CD4-positive, alpha-beta T cell treated with Interleukin-4 for 1 hour (primary cell): ENCODE measurements at regions not wholly inside any gene's neighbourhood (a gene's known extent, or its start where the extent isn't known, plus 50 kb on each side); places are given as distances from the start of the nearest gene placed in this dataset.

Source experiments
- DNase-seq, 2 donors: peaks; one replicate each; pipeline ENCODE4 v3.0.0-alpha.2; 2020 to 2022

DNA sequence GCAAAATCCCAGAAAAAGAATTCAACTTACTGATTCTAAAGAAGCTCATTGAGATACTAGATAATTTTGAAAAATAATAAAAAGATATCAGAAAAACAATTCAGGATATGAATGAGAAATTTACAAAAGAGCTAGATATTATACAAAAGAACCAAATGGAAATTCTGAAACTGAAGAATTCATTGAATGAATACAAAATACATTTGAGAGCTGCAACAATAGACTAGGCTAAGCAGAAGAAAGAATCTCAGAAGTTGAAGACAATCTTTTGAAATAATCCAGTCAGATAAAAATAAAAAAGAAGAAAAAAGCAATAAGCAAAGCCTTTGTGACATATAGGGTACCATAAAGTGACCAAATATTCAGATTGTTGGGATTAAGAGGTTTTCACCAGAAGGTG, 206.0 kb downstream of the CD109 start:
- no peak for DNase-seq

DNA sequence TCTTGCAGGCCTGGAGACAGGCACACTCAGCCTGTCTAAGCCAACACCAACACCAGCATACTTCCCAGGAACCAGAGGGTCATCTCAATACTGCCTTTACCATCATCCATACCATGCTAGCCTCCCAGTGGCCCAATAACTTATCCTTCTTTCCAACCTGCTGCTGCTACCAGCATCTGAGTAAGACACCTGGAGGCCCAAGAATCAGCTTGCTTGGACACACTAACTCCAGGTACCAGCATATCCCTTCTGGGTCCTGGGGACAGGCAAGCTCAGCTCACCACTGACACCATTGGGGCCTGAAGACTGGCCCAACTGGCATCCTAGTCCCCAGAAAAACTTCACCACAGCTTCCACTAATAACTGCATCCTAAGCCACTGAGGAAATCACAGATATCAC, 205.3 kb downstream of the CD109 start:
- no peak for DNase-seq

DNA sequence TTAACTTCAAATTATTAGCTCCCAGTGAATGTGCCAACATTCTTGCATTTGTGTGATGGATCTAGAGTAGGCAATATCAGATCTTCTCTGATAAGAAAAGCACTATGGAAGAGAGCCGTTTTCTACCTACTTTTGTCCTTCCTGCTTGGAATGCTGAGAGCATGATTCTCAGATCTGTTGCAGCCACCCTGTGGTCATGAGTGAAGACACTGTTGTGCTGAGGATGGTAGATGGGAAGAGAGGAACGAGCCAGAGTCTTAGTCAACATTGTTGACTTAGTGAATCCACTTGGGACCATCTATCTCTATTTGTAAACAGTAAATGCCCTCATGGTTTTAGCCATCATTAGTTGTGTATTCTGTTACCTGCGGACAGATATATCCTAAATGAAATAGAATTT, 202.6 kb downstream of the CD109 start:
- no peak for DNase-seq

DNA sequence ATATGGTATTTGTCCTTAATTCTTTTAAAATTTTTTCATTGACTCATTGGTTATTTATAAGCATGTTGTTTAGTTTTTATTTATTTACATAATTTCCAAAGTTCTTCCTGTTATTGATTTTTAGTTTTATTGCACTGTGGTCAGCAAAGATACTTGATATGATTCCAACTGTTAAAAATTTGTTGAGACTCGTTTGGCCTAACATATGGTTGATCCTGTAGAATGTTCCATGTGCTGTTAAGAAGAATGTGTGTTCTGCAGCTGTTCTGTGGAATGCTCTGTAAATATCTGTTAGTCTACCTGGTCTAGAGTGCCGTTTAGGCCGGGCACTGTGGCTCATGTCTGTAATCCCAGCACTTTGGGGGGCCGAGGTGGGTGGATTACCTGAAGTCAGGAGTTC, 197.7 kb downstream of the CD109 start:
- DNase-seq: no peak

DNA sequence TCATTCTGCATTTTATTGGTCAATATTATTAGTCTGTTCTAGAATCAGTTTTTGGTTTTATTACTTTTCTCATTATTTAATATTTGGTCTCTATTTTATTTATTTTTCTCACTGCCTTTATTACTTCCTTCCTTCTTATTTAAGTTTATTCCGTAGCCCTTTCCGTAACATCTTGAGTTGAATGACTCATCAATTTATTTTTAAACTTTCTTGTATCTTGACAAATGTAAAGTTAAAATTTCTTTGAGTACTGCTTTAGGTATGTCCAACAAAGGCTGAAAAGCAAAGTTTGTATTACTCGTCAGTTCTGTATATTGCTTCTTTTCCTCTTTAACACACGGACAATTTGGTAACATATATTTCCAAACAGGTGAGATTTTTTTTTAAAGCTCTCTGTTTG, 192.0 kb downstream of the CD109 start:
- no peak for DNase-seq

DNA sequence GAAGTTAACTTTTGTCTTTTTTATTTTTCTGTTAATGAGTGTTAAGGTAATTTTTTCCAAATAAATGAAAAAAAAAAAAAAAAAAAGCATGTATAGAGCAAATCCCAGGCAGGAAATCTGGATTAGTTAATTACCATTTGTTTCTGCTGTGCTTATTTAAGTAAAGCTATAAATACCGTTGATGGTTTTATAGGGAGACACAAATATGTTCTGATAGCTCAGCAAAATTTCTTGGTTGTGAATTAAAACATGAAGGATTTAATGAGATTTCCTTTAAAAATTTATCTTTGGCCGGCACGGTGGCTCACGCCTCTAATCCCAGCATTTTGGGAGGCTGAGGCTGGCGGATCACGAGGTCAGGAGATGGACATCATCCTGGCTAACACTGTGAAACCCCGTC, 189.4 kb downstream of the CD109 start:
- DNase-seq: no peak

DNA sequence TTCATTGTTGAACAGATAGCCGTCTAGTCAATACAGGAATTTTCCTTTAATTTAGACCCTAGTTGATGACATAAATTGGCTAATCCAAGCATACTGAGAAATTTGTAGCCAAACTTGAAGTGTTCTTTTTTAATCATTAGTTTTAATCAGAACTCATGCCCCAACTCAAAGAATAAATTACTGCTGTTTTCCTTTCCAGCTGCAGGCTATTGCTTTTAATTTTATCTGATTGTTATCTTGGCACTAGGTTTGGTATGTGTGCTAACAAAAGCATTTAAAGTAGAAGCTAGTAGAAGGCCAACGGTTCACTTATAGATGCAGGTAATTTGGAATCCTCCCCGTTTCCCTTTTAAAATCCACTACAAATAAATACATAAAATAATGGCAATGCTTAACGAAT, 188.5 kb downstream of the CD109 start:
- DNase-seq: no peak

DNA sequence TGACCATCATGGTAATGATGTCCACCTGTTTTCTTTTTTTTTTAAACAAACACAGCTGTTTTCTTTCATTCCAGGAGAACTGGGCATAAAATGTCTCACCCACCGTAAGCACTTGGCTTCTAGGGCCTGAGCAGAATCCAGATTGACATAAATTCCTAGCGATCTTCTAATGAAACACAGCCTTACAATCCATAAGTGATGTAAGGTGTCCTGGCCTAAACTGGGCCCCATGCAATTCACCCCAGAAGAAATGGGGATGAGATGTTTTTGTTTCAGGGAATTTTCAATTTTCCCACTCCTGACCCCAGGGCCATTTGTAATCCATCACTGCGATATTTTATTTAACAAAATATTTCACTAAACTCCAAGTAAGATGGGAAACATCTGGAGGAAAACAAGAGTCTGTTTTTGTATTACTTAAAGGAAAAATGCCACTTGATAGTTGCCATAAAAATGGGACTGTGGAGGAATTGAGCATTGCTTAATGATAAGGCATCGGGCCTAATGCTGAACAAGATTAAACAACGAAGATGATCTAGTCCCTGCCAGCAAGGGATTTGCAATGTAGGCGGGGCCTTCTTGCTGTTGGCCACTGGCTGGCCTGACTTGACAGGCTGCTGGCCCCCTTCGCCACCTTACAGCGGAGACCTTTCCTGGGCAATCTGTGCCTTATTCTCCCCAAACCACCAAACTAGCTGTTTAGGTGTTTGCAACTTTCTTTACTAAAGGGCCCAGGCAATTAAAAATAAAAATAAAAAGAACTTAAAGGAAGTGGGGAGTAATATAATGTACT, 183.7 kb downstream of the CD109 start:
- DNase-seq: no peak

DNA sequence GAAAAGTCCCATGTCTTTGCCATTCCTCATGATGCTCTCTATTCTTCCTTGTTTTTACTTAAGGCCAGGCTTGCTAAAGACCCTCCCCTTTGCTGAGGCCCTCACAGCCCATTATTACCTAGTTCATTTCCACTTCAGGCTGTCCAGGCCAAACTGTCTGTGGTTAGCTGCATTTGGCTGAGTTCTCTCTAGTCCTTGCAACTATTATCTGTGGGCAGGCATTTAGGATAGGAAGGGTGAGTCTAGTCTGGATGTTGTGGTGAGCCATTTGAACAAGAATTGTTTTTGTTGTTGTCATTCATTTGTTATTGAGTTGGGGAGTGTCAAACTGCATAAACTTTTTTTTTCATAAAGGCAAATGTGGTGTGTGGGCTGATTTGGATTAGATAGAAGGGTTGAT, 182.4 kb downstream of the CD109 start:
- no peak for DNase-seq
